ENCODE measurements at regions not wholly inside any gene's neighbourhood (a gene's known extent, or its start where the extent isn't known, plus 50 kb on each side); places are given as distances from the start of the nearest gene placed in this dataset.
"Not testable (repeated sequence)": the region's sequence is repeated elsewhere in the genome, so short reads cannot be mapped to it uniquely, and the experiment has no call there.

- 74 to 88% (median 83%) methylated on average over 1 to 32 of the region's 43 CpGs for WGBS, 4 donors
- H3K27me3 ChIP-seq; H3K9me3 ChIP-seq (replicated peaks in 1 of 3); H3K4me1 ChIP-seq (replicated peaks in 1 of 2); H3K36me3 ChIP-seq (replicated peaks in 1 of 2); H3K27ac ChIP-seq; intact Hi-C loops (cut with DNase I); H3K4me3 ChIP-seq: not testable (repeated sequence)
- peak in 3 of 7 donors; percentile 47 to 63 (median 48) for DNase-seq
Observed at GRCh38 chr12:10453-10852, 56.1 kb upstream of the IQSEC3 start.

- intact Hi-C loops (cut with DNase I); H3K9me3 ChIP-seq (replicated peaks in 1 of 3); H3K4me3 ChIP-seq; H3K36me3 ChIP-seq (replicated peaks in 1 of 2); H3K4me1 ChIP-seq (replicated peaks in 1 of 2); H3K27ac ChIP-seq; H3K27me3 ChIP-seq: not testable (repeated sequence)
- WGBS, 4 donors, result 72 to 85% (median 82%) methylated on average over 2 to 57 of the region's 81 CpGs; no CpG with 5 or more reads in 1 of the 4 donors
- DNase-seq, result peak in 2 of 7 donors; percentile 44 to 58
Observed at GRCh38 chr12:10879-11812, 55.4 kb upstream of the IQSEC3 start.

- H3K9me3 ChIP-seq (replicated peaks in 1 of 3); H3K4me3 ChIP-seq; H3K27ac ChIP-seq; H3K36me3 ChIP-seq (replicated peaks in 1 of 2); H3K4me1 ChIP-seq (replicated peaks in 1 of 2); intact Hi-C loops (cut with DNase I); H3K27me3 ChIP-seq: not testable (repeated sequence)
- 92 to 96% (median 95%) methylated on average over 3 to 11 of the region's 11 CpGs for WGBS, 4 donors
- DNase-seq, result peak in 2 of 7 donors; percentile 21 to 51
Observed at GRCh38 chr12:12306-12705, 54.3 kb upstream of the IQSEC3 start.

- peak overlapping the region in 1 of 5 donors; percentile 40 for H3K27ac ChIP-seq
- H3K9me3 ChIP-seq (replicated peaks in 1 of 3); H3K27me3 ChIP-seq; H3K36me3 ChIP-seq (replicated peaks in 1 of 2); H3K4me3 ChIP-seq; H3K4me1 ChIP-seq (replicated peaks in 1 of 2); intact Hi-C loops (cut with DNase I): not testable (repeated sequence)
- WGBS, 4 donors, result 77 to 89% (median 83%) methylated on average over 15 to 16 of the region's 16 CpGs
- peak in 4 of 7 donors; percentile 21 to 56 (median 49) for DNase-seq
Observed at GRCh38 chr12:12725-13640, 53.6 kb upstream of the IQSEC3 start.

DNA sequence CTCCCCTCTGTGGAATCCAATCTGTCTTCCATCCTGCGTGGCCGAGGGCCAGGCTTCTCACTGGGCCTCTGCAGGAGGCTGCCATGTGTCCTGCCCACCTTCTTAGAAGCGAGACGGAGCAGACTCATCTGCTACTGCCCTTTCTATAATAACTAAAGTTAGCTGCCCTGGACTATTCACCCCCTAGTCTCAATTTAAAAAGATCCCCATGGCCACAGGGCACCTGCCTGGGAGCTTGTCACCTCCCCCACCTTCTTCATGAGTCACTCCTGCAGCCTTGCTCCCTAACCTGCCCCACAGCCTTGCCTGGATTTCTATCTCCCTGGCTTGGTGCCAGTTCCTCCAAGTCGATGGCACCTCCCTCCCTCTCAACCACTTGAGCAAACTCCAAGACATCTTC is 52.7 kb upstream of the IQSEC3 start:
- intact Hi-C loops (cut with DNase I); H3K27me3 ChIP-seq; H3K4me1 ChIP-seq (replicated peaks in 1 of 2); H3K4me3 ChIP-seq; H3K27ac ChIP-seq; H3K36me3 ChIP-seq (replicated peaks in 1 of 2); H3K9me3 ChIP-seq (replicated peaks in 1 of 3): not testable (repeated sequence)
- WGBS, 4 donors, result 61 to 81% (median 71%) methylated on average over 3 to 5 of the region's 5 CpGs
- peak in 6 of 7 donors; percentile 32 to 64 (median 58) for DNase-seq

GRCh38 chr12:14696-15095 is 51.9 kb upstream of the IQSEC3 start:
- H3K4me1 ChIP-seq (replicated peaks in 1 of 2); H3K36me3 ChIP-seq (replicated peaks in 1 of 2); intact Hi-C loops (cut with DNase I); H3K27ac ChIP-seq; H3K4me3 ChIP-seq; H3K9me3 ChIP-seq (replicated peaks in 1 of 3); H3K27me3 ChIP-seq: not testable (repeated sequence)
- peak in 1 of 7 donors; percentile 39 for DNase-seq
- 83 to 100% (median 86%) methylated on average over 3 to 11 of the region's 12 CpGs for WGBS, 4 donors

DNA sequence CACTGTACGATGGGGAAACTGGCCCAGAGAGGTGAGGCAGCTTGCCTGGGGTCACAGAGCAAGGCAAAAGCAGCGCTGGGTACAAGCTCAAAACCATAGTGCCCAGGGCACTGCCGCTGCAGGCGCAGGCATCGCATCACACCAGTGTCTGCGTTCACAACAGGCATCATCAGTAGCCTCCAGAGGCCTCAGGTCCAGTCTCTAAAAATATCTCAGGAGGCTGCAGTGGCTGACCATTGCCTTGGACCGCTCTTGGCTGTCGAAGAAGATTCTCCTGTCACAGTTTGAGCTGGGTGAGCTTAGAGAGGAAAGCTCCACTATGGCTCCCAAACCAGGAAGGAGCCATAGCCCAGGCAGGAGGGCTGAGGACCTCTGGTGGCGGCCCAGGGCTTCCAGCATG is 51.2 kb upstream of the IQSEC3 start:
- intact Hi-C loops (cut with DNase I); H3K27ac ChIP-seq; H3K36me3 ChIP-seq (replicated peaks in 1 of 2); H3K4me3 ChIP-seq; H3K9me3 ChIP-seq (replicated peaks in 1 of 3); H3K4me1 ChIP-seq (replicated peaks in 1 of 2); H3K27me3 ChIP-seq: not testable (repeated sequence)
- DNase-seq, result peak in 1 of 7 donors; percentile 46
- WGBS, 4 donors, result 82 to 93% (median 92%) methylated on average over 2 to 7 of the region's 9 CpGs; no CpG with 5 or more reads in 1 of the 4 donors

- H3K4me1 ChIP-seq (replicated peaks in 1 of 2); H3K9me3 ChIP-seq (replicated peaks in 1 of 3); H3K27me3 ChIP-seq; intact Hi-C loops (cut with DNase I); H3K27ac ChIP-seq; H3K4me3 ChIP-seq; H3K36me3 ChIP-seq (replicated peaks in 1 of 2): not testable (repeated sequence)
- peak in 1 of 7 donors; percentile 48 for DNase-seq
- 73 to 82% methylated on average over 6 of the region's 9 CpGs; no CpG with 5 or more reads in 2 of the 4 donors for WGBS, 4 donors
Observed at GRCh38 chr12:16019-16418, 50.5 kb upstream of the IQSEC3 start.

- 93 to 100% (median 96%) methylated on average over 5 to 8 of the region's 9 CpGs; no CpG with 5 or more reads in 1 of the 4 donors for WGBS, 4 donors
- DNase-seq; H3K4me1 ChIP-seq (replicated peaks in 1 of 2); H3K4me3 ChIP-seq; intact Hi-C loops (cut with DNase I); H3K36me3 ChIP-seq (replicated peaks in 1 of 2); H3K27me3 ChIP-seq; H3K9me3 ChIP-seq (replicated peaks in 1 of 3); H3K27ac ChIP-seq: not testable (repeated sequence)
Observed at GRCh38 chr12:16541-16940, 50.0 kb upstream of the IQSEC3 start.

All from adrenal gland (tissue), 9 donors.